Thoracic aorta (tissue), 2 donors: ENCODE measurements at regions not wholly inside any gene's neighbourhood (a gene's known extent, or its start where the extent isn't known, plus 50 kb on each side); places are given as distances from the start of the nearest gene placed in this dataset.

ENCODE experiments used
- ATAC-seq: fragments of 150-250 bp; one replicate; pipeline ENCODE4 v1.8.0; 2017; ENCODE audit warnings: low read depth; ENCODE audit not compliant: insufficient number of reproducible peaks, low FRiP score
- DNase-seq: peaks from one replicate; pipeline ENCODE4 v3.0.0-alpha.2; 2020; ENCODE audit warnings: low spot score
- H3K27ac ChIP-seq, 2 donors: fragments of 200-600 bp; sonication (generic); 1 replicate in 1 of 2; 2 replicates in 1 of 2; pipeline ENCODE4 v1.5.1; 2016; ENCODE audit warnings: mild to moderate bottlenecking in 2 of 2, moderate library complexity in 2 of 2
- H3K27me3 ChIP-seq: fragments of 200-600 bp; sonication (generic); replicated peaks from 2 replicates; pipeline ENCODE4 v1.6.0; 2016; ENCODE audit warnings: mild to moderate bottlenecking; ENCODE audit not compliant: insufficient read depth
- H3K36me3 ChIP-seq: fragments of 200-600 bp; sonication (generic); one replicate; pipeline ENCODE4 v1.5.1; 2016
- H3K4me1 ChIP-seq, 2 donors: fragments of 200-600 bp; sonication (generic); 1 replicate in 1 of 2; 2 replicates in 1 of 2; pipeline versions ENCODE4 v1.5.1 to v1.6.0; 2016; ENCODE audit warnings: low read depth in 2 of 2, mild to moderate bottlenecking in 1 of 2; ENCODE audit not compliant: control insufficient read depth in 1 of 2
- H3K4me3 ChIP-seq: fragments of 200-600 bp; sonication (generic); 2 replicates; pipeline ENCODE4 v1.5.1; 2016; ENCODE audit warnings: mild to moderate bottlenecking
- H3K9me3 ChIP-seq: fragments of 200-600 bp; sonication (generic); 2 replicates; pipeline ENCODE4 v1.5.1; 2016
- TF ChIP-seq, protein P1 (sequence below): fragments of 200-600 bp; sonication (generic); IDR thresholded peaks from one replicate; pipeline ENCODE4 v1.5.1; 2019; ENCODE audit warnings: antibody characterized with exemption

DNA sequence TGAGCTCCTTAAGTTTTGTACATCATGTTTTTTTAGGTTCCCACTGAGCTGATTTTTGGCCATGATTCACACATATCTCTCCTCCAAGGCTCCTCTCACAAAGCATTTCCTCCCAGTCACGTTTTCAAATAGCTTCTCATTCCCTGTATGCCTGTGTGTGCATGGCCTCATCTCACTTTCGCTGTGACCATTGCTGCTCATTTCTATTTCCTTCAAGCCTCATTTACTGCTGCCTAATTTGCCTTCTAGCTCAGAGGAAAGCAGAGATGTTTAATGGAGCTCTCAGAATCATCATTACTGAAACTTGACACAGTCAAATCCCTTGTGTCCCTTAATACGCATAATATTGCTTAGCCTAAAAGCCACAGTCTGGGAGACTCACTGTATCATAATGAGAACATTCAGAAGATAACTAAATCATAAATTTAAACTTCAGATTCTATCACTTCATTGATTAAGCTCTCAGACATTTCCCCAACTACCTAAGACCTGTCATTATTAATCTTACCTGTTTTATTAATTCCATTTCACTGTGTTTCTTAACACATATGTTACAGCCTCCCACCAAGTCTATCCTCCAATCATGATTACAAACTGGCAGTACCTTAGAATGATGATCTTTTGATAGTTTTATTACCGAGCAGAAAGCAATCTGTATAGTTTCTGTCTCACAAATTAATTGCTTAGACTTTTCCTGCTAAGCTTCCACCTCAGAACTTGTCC lies 278.3 kb upstream of the PTGER4 start:
- no peak for DNase-seq
- Histone ChIP-seq H3K27ac (no peak overlapping the region), H3K4me3 (no peak overlapping the region), H3K9me3 (no peaks in the 10 kb centered on the region), H3K27me3 (no peaks in the 10 kb centered on the region), H3K36me3 (no peaks in the 10 kb centered on the region), H3K4me1 (peaks cover 5 to 19% of the 10 kb centered on the region in 2 donors)
- TF ChIP-seq, protein P1, sequence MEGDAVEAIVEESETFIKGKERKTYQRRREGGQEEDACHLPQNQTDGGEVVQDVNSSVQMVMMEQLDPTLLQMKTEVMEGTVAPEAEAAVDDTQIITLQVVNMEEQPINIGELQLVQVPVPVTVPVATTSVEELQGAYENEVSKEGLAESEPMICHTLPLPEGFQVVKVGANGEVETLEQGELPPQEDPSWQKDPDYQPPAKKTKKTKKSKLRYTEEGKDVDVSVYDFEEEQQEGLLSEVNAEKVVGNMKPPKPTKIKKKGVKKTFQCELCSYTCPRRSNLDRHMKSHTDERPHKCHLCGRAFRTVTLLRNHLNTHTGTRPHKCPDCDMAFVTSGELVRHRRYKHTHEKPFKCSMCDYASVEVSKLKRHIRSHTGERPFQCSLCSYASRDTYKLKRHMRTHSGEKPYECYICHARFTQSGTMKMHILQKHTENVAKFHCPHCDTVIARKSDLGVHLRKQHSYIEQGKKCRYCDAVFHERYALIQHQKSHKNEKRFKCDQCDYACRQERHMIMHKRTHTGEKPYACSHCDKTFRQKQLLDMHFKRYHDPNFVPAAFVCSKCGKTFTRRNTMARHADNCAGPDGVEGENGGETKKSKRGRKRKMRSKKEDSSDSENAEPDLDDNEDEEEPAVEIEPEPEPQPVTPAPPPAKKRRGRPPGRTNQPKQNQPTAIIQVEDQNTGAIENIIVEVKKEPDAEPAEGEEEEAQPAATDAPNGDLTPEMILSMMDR: no peak
- ATAC-seq: no peak

DNA sequence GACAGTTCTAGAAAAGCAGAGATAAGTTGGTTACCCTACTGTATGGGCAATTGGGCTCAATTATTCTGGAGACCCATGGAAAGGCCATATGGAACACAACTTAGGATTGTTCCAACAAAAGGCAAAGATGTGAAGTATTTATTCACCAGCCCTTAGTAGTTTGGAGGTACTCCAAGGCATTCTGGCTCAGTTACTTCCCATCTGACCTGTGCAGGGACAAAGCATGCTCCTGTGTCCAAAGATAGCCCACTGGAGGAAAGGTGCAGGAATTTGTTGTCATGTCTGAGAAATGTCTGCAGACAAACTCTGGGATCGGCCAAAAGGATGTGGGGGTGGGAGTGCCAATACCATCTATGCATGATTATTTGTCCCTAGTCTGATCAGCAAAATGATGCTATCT lies 279.5 kb upstream of the PTGER4 start:
- H3K4me1 ChIP-seq: peaks cover 0 to 10% of the 10 kb centered on the region in 2 donors
- H3K27ac ChIP-seq: no peak overlapping the region
- H3K9me3 ChIP-seq: no peaks in the 10 kb centered on the region
- H3K27me3 ChIP-seq: no peaks in the 10 kb centered on the region
- TF ChIP-seq, protein P1: no peak
- H3K36me3 ChIP-seq: no peaks in the 10 kb centered on the region
- DNase-seq (no peak), ATAC-seq (no peak)
- no peak overlapping the region for H3K4me3 ChIP-seq

GRCh38 chr5:40399349-40399748 lies 280.4 kb upstream of the PTGER4 start:
- H3K9me3 ChIP-seq: no peaks in the 10 kb centered on the region
- no peak overlapping the region for H3K4me3 ChIP-seq
- H3K27ac ChIP-seq: no peak overlapping the region
- H3K27me3 ChIP-seq: no peaks in the 10 kb centered on the region
- DNase-seq (no peak), ATAC-seq (no peak)
- H3K36me3 ChIP-seq: no peaks in the 10 kb centered on the region
- H3K4me1 ChIP-seq: peaks cover 0 to 2% of the 10 kb centered on the region in 2 donors
- TF ChIP-seq, protein P1: no peak

DNA sequence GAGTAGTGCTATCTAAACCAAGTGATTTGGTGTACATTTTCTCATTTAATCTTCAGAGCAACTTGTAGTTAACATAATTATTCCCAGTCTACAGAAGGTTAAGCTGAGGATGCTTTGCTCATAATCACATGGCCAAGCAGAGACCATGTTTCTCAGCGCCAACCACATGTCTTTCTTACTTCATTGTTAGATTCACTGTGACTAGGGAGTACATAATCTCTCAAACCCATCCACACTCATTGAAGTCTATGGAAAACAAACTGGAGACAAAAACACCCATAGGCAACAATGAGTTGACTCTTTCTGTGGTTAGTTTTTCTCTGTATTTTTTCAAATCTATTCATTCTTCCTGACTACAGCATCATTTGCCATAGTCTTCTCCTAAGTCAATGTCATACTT lies 281.7 kb upstream of the PTGER4 start:
- Histone ChIP-seq H3K27me3 (no peaks in the 10 kb centered on the region), H3K36me3 (no peaks in the 10 kb centered on the region), H3K27ac (no peak overlapping the region), H3K4me3 (no peak overlapping the region), H3K4me1 (no peaks in the 10 kb centered on the region), H3K9me3 (no peaks in the 10 kb centered on the region)
- ATAC-seq (no peak), DNase-seq (no peak)
- TF ChIP-seq, protein P1: no peak

- H3K4me1 ChIP-seq: no peaks in the 10 kb centered on the region
- TF ChIP-seq, protein P1: no peak
- no peaks in the 10 kb centered on the region for H3K9me3 ChIP-seq
- no peaks in the 10 kb centered on the region for H3K36me3 ChIP-seq
- H3K27me3 ChIP-seq: no peaks in the 10 kb centered on the region
- no peak overlapping the region for H3K27ac ChIP-seq
- no peak for ATAC-seq
- no peak overlapping the region for H3K4me3 ChIP-seq
- no peak for DNase-seq
Observed at GRCh38 chr5:40397091-40397490, 282.6 kb upstream of the PTGER4 start.
